Motor neuron (in vitro differentiated cells): ENCODE measurements at regions not wholly inside any gene's neighbourhood (a gene's known extent, or its start where the extent isn't known, plus 50 kb on each side); places are given as distances from the start of the nearest gene placed in this dataset.
"Not testable (repeated sequence)": the region's sequence is repeated elsewhere in the genome, so short reads cannot be mapped to it uniquely, and the experiment has no call there.

Source experiments
- ATAC-seq, 8 experiments: fragments of 200-7000 bp; cut with Tn5 transposase; replicated peaks in 6 of 8; 2 replicates each; pipeline ENCODE4 v1.8.0; 2021; ENCODE audit warnings: mild to moderate bottlenecking in 8 of 8, moderate library complexity in 8 of 8
- H3K27ac ChIP-seq, 2 donors: fragments of 250-450 bp; sonication (Bioruptor Pico); 2 replicates each; pipeline ENCODE4 v1.9.0; 2021; ENCODE audit warnings: antibody characterized with exemption in 2 of 2, mild to moderate bottlenecking in 2 of 2, moderate library complexity in 1 of 2
- H3K4me1 ChIP-seq, 2 donors: fragments of 250-450 bp; sonication (Bioruptor Pico); replicated peaks in 1 of 2; 2 replicates each; pipeline ENCODE4 v1.6.1; 2021; ENCODE audit warnings: antibody characterized with exemption in 2 of 2, mild to moderate bottlenecking in 2 of 2, moderate library complexity in 1 of 2
- H3K4me3 ChIP-seq, 5 donors: fragments of 250-450 bp; sonication (Bioruptor Pico); 2 replicates each; pipeline ENCODE4 v1.9.0; 2021; ENCODE audit warnings: antibody characterized with exemption in 5 of 5, mild to moderate bottlenecking in 5 of 5, moderate library complexity in 4 of 5
- WGBS, 10 experiments: fragments of 450-650 bp; shearing (Covaris generic); methylation state at CpG; one replicate each; pipeline ENCODE4 v1.0.0; 2022; 5-methylcytosine and 5-hydroxymethylcytosine counted together
- in situ Hi-C, 9 experiments: fragments of 400-800 bp; cut with MboI; loops; one replicate each; pipeline ENCODE4 v1.15.0; 2021; ENCODE audit warnings: low sequenced_read_pairs in 9 of 9, low pct_unique_long_range_greater_than_20kb in 2 of 9; ENCODE audit not compliant: unreplicated experiment in 9 of 9

DNA sequence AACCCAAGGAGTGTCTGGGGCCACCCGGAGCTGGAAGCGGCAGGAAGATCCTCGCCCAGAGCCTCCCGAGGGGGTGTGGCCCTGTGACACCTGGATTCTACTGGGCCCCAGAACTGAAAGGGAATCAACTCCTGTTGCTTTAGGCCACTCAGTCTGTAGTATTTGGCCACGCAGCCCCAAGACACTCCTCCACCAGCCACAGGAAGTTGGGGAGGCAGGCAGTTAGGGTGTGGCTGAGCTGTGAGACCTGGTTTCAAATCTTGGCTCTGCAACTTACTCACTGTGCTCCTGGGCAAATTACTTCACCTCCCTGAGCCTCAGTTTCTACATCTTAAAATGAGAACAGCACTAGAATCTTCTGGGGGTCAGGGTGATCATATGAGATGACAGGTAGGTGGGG is 119.8 kb upstream of the PPP1R26 start:
- H3K4me3 ChIP-seq: no peak overlapping the region
- no peak overlapping the region for H3K27ac ChIP-seq
- H3K4me1 ChIP-seq: peaks cover 7 to 8% of the 10 kb centered on the region in 2 donors
- in situ Hi-C loops: no loop called here
- ATAC-seq: no peak
- WGBS, 10 experiments: 30 to 86% (median 82%) methylated on average over 1 to 2 of the region's 5 CpGs; no CpG with 5 or more reads in 6 of the 10 experiments

DNA sequence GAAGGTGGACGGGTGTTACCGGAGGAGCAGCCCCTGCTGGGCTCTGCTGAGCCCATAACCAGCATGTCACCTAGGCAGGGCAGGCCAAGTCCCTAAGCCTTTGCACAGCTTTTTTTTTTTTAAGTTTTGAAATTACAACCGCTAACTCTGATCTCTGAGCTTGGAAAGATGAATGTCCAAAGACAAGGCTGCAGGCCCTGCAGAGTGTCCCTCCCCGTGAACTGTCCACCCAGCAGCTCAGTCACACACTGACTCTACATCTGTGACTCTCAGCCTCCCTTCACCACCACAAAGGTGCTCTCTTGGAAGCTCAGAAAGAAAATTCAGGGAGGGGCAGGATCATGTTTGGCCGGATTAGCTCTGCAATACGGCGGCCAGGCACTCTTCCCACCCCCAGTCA is 119.0 kb upstream of the PPP1R26 start:
- 20 to 86% (median 56%) methylated on average over 1 to 6 of the region's 7 CpGs; no CpG with 5 or more reads in 4 of the 10 experiments for WGBS, 10 experiments
- ATAC-seq: peak in 3 of 8 experiments; percentile 38 to 53 (median 50)
- in situ Hi-C loops: no loop called here

GRCh38 chr9:135361668-135362067 is 117.9 kb upstream of the PPP1R26 start:
- H3K4me3 ChIP-seq, H3K4me1 ChIP-seq, in situ Hi-C loops, ATAC-seq, H3K27ac ChIP-seq: not testable (repeated sequence)

More for the DNA sequence above, 119.0 kb upstream of the PPP1R26 start:
- H3K4me1 ChIP-seq: peaks cover 7 to 8% of the 10 kb centered on the region in 2 donors
- no peak overlapping the region for H3K4me3 ChIP-seq
- no peak overlapping the region for H3K27ac ChIP-seq

DNA sequence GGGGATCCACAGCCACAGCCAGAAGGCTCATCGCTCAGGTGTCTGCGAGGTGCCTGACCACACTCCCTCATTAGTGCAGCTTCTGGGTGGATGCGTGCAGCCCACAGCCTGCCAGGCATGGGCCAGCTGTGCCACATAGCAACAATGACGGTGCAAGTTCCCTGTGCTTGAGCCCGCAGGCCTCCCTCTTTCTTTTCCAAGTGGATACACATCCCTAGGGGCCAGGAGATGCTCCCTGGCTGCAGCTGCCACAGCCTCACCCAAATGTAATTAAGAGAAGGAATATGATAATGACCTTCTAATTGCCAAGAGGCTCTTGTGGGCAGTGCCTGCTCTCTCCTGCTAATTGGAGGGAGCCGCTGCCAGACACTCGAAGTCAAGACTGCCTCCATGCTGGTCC is 116.0 kb upstream of the PPP1R26 start:
- Histone ChIP-seq H3K4me1 (peaks cover 0 to under 1% of the 10 kb centered on the region in 2 donors), H3K27ac (no peak overlapping the region), H3K4me3 (no peak overlapping the region)
- ATAC-seq: peak in 4 of 8 experiments; percentile 17 to 58 (median 44)
- 10 to 100% (median 71%) methylated on average over 1 to 4 of the region's 7 CpGs; no CpG with 5 or more reads in 4 of the 10 experiments for WGBS, 10 experiments
- in situ Hi-C loops: no loop called here

GRCh38 chr9:135365013-135365768 is 114.4 kb upstream of the PPP1R26 start:
- 14 to 93% (median 67%) methylated on average over 1 to 5 of the region's 10 CpGs; no CpG with 5 or more reads in 1 of the 10 experiments for WGBS, 10 experiments
- ATAC-seq: peak in 3 of 8 experiments; percentile 3 to 24 (median 16)

GRCh38 chr9:135366104-135366503 is 113.5 kb upstream of the PPP1R26 start:
- ATAC-seq: no peak
- H3K27ac ChIP-seq: no peak overlapping the region
- H3K4me1 ChIP-seq: no peaks in the 10 kb centered on the region
- 0 to 50% (median 40%) methylated on average over 1 to 3 of the region's 3 CpGs; no CpG with 5 or more reads in 7 of the 10 experiments for WGBS, 10 experiments
- H3K4me3 ChIP-seq: no peak overlapping the region
- in situ Hi-C loops: no loop called here

More at GRCh38 chr9:135365013-135365768, 114.4 kb upstream of the PPP1R26 start:
- Histone ChIP-seq H3K4me1 (no peaks in the 10 kb centered on the region), H3K27ac (no peak overlapping the region), H3K4me3 (no peak overlapping the region)
- in situ Hi-C loops: no loop called here

GRCh38 chr9:135369412-135369990 is 110.1 kb upstream of the PPP1R26 start:
- ATAC-seq: peak; percentile 12 to 96 (median 68)
- in situ Hi-C loops: no loop called here
- 100% methylated on average over 1 of the region's 2 CpGs; no CpG with 5 or more reads in 9 of the 10 experiments for WGBS, 10 experiments
- peaks cover 12 to 16% of the 10 kb centered on the region in 2 donors for H3K4me1 ChIP-seq
- no peak overlapping the region for H3K4me3 ChIP-seq
- H3K27ac ChIP-seq: no peak overlapping the region

GRCh38 chr9:135370411-135371375 is 108.9 kb upstream of the PPP1R26 start:
- WGBS, 10 experiments: 58 to 77% (median 69%) methylated on average over 1 to 8 of the region's 33 CpGs; no CpG with 5 or more reads in 5 of the 10 experiments
- H3K4me1 ChIP-seq: peaks cover 20 to 22% of the 10 kb centered on the region in 2 donors
- H3K4me3 ChIP-seq: no peak overlapping the region
- in situ Hi-C loops: no loop called here
- peak in 3 of 8 experiments; percentile 4 to 21 (median 7) for ATAC-seq
- no peak overlapping the region for H3K27ac ChIP-seq

DNA sequence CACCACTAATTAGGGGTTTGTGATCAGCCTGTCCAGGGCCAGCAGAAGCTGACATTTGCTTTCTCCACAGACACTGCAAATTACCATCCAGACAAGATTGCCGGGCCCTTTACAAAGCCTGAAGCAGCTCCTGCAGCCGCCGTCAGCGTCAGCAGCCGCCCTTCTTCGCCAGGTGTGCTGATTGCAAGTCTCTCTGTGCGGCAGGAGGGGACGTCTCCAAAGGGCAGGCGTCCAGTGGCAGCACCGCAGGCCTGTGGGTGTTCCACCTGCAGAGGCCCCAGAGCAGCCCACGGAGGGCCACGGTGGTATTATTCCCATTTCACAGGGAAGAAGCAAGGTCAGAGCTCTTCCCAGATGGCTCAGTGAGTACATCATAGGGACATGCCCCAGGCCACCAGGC is 108.0 kb upstream of the PPP1R26 start:
- in situ Hi-C loops: no loop called here
- ATAC-seq: no peak

DNA sequence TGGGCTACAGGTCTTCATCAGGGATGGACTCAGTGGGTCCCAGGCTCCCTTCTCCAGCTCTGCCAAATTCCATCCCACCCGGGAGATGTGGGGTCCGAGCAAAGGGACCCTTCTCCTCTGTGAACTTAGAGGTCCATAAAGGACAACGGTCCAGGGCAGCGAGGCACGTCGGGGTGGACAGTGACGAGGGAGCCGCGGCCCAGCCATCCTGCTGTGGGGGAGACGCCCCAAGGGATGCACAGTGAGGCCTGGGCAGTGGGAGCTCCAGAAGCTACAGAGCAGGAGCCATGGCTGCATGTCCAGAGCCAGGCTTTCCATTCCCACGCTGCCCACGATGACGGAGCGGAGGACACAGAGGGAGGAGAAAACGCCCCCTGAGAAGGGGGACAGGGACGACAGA is 107.5 kb upstream of the PPP1R26 start:
- in situ Hi-C loops: no loop called here
- WGBS, 10 experiments: 59 to 83% methylated on average over 7 of the region's 16 CpGs; no CpG with 5 or more reads in 8 of the 10 experiments
- H3K27ac ChIP-seq: no peak overlapping the region
- H3K4me3 ChIP-seq: no peak overlapping the region
- ATAC-seq: no peak
- peaks cover 33 to 35% of the 10 kb centered on the region in 2 donors for H3K4me1 ChIP-seq

More for the DNA sequence above, 108.0 kb upstream of the PPP1R26 start:
- no peak overlapping the region for H3K27ac ChIP-seq
- 80 to 100% (median 90%) methylated on average over 1 to 12 of the region's 12 CpGs; no CpG with 5 or more reads in 7 of the 10 experiments for WGBS, 10 experiments
- peaks cover 28 to 30% of the 10 kb centered on the region in 2 donors for H3K4me1 ChIP-seq
- H3K4me3 ChIP-seq: no peak overlapping the region

GRCh38 chr9:135372501-135373008 is 107.0 kb upstream of the PPP1R26 start:
- H3K4me1 ChIP-seq: peaks cover 38 to 40% of the 10 kb centered on the region in 2 donors
- no peak overlapping the region for H3K27ac ChIP-seq
- in situ Hi-C loops: no loop called here
- ATAC-seq: no peak
- no CpG with 5 or more reads among the region's 21 CpGs for WGBS, 10 experiments
- H3K4me3 ChIP-seq: no peak overlapping the region

- no peak for ATAC-seq
- in situ Hi-C loops: no loop called here
- H3K4me1 ChIP-seq: peaks cover 38 to 46% of the 10 kb centered on the region in 2 donors
- H3K27ac ChIP-seq: peak overlapping the region in 1 of 2 donors; percentile 3
- H3K4me3 ChIP-seq: no peak overlapping the region
- 58 to 92% (median 84%) methylated on average over 2 to 5 of the region's 22 CpGs; no CpG with 5 or more reads in 7 of the 10 experiments for WGBS, 10 experiments
These were observed 106.4 kb upstream of the PPP1R26 start for GRCh38 chr9:135373151-135373685.
